NB4 (cell line): ENCODE measurements at regions not wholly inside any gene's neighbourhood (a gene's known extent, or its start where the extent isn't known, plus 50 kb on each side); places are given as distances from the start of the nearest gene placed in this dataset.

Experiments
- DNase-seq: peaks from one replicate; pipeline ENCODE4 v3.0.0; 2010; ENCODE audit warnings: low read depth
- H3K4me3 ChIP-seq: one replicate; pipeline ENCODE4 v1.5.1; 2011; ENCODE audit warnings: mild to moderate bottlenecking, low read depth, low read length, moderate library complexity
- CTCF ChIP-seq: IDR thresholded peaks from one replicate; pipeline ENCODE4 v1.5.1; 2012; ENCODE audit warnings: low read depth, low read length
- MYC ChIP-seq: IDR thresholded peaks from 2 replicates; pipeline ENCODE4 v1.6.1; 2011; ENCODE audit warnings: low read depth, low read length
- POLR2A ChIP-seq: IDR thresholded peaks from 2 replicates; pipeline ENCODE4 v1.6.1; 2011; ENCODE audit warnings: mild to moderate bottlenecking; ENCODE audit not compliant: insufficient read length; ENCODE audit errors: extremely low read depth
- TF ChIP-seq, protein P1 (sequence below): IDR thresholded peaks from 2 replicates; pipeline ENCODE4 v1.6.1; 2011; ENCODE audit warnings: low read depth, low read length

DNA sequence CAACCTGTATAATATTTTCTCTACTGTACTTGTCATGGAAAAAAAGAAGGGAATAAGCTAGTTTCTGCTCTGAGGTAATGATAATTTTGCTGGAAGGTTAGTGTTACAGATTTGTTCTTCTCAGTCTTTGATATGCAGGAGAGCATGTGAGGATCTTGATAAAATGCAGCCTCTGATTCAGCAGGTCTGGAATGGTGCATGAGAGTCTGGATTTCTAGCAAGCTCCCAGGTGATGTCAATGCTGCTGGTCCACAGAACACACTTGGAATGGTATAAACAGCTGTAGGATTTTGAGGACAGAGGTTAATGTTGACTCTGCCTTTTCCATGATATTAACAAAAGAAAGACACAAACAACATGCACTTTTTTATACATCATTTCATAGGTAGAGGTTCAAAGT lies 173.6 kb downstream of the NDFIP2 start:
- no peak overlapping the region for H3K4me3 ChIP-seq
- no peak for TF ChIP-seq CTCF
- TF ChIP-seq POLR2A, result no peak

DNA sequence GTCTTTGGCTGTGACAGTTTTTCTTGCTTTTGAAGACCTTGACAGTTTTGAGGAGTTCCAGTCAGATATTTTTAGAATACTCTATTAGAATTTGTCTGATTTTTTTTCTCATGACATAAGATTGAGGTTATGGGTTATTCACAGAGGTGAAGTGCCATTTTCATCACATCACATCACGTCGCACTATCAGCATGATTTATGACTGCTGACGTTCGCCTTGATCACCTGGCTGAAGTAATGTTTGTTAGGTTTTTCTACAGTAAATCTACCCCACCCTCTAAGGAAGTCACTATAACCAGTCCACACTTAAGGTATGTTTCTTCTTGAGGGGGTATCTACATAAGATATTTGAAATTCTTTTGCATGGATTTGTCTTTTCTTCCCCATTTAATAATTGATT lies 169.7 kb downstream of the NDFIP2 start:
- DNase-seq, result no peak
- TF ChIP-seq, protein P1, sequence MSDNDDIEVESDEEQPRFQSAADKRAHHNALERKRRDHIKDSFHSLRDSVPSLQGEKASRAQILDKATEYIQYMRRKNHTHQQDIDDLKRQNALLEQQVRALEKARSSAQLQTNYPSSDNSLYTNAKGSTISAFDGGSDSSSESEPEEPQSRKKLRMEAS, result no peak
- TF ChIP-seq POLR2A (no peak), CTCF (no peak), MYC (no peak)
- H3K4me3 ChIP-seq, result no peak overlapping the region

More for the DNA sequence above, 173.6 kb downstream of the NDFIP2 start:
- DNase-seq, result no peak

DNA sequence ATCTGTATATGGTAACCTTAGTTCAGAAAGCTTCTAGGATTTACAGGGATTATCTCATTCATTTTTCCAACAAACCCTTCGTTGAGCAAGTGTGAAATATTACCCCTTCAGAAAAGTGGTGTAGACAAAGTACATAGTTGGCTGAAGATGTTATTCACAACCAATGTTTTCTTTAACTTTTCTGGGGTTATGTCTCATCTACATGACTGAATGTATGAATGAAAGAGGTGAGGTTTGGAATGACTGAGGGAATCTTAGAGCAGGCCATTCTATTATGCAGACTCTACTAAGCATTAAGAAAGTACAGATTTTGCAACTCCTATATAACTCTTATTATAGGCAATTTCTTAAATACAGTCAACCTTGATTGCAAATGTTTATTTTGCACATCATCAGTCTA lies 167.2 kb downstream of the NDFIP2 start:
- H3K4me3 ChIP-seq, result no peak overlapping the region
- DNase-seq, result no peak
- TF ChIP-seq, protein P1, result no peak
- TF ChIP-seq CTCF (no peak), POLR2A (no peak), MYC (no peak)

GRCh38 chr13:79647533-79647932 lies 166.6 kb downstream of the NDFIP2 start:
- no peak overlapping the region for H3K4me3 ChIP-seq
- no peak for TF ChIP-seq POLR2A
- TF ChIP-seq CTCF, result no peak
- TF ChIP-seq, protein P1, result no peak
- no peak for TF ChIP-seq MYC
- DNase-seq, result no peak

DNA sequence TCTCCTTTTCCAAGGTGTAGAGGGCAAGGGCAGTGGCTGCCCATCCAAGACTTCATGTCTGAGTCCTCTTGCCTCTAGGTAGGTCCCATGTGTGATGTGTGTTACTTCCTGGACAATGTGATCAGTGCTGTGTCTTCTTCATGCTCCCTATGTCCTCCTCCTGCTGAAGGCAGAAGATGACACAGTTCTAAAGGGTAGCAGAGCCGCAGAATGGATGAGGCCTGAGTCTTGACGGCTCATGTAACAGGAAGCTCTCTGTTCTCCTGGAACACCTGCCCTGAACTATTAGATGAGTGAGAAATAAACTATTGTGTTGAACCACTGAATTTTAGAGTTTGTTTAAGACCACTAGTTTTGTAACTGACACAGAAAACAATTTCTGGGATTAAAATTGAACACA lies 165.9 kb downstream of the NDFIP2 start:
- TF ChIP-seq CTCF, result no peak
- TF ChIP-seq, protein P1, result no peak
- no peak for TF ChIP-seq POLR2A
- no peak for TF ChIP-seq MYC
- H3K4me3 ChIP-seq, result no peak overlapping the region
- no peak for DNase-seq

DNA sequence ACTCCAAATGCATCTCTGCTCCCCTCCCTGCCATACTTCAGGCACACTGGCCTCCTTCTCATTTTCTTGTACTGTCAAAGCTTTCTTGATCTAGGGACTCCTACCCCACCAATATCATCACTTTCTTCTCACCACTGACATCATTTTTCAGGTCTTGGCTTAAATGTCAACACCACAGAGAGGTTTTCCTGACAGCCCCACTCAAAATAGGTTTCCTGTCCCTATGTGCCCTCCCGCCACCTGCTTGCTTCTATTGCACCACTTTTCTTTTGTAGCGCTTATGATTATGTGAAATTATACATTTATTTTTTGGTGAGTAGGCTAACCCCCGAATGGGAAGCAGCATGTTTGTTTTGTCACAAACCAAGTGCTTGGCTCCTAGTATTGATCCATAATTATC lies 164.6 kb downstream of the NDFIP2 start:
- no peak for TF ChIP-seq POLR2A
- no peak for TF ChIP-seq CTCF
- TF ChIP-seq MYC, result no peak
- TF ChIP-seq, protein P1, result no peak
- H3K4me3 ChIP-seq, result no peak overlapping the region
- no peak for DNase-seq
